Muscle layer of colon (tissue), 2 donors: ENCODE measurements at regions not wholly inside any gene's neighbourhood (a gene's known extent, or its start where the extent isn't known, plus 50 kb on each side); places are given as distances from the start of the nearest gene placed in this dataset.
"Not testable (repeated sequence)": the region's sequence is repeated elsewhere in the genome, so short reads cannot be mapped to it uniquely, and the experiment has no call there.

Experiments used
- H3K27ac ChIP-seq: one replicate; pipeline ENCODE4 v1.7.0; 2013; ENCODE audit warnings: low read depth, mild to moderate bottlenecking, low read length, moderate library complexity
- H3K27me3 ChIP-seq, 2 donors: one replicate each; pipeline ENCODE4 v1.7.0; 2013; ENCODE audit warnings: low read length in 2 of 2, mild to moderate bottlenecking in 2 of 2; ENCODE audit not compliant: insufficient read depth in 2 of 2, control insufficient read depth in 1 of 2
- H3K36me3 ChIP-seq: one replicate; pipeline ENCODE4 v1.7.0; 2013; ENCODE audit warnings: mild to moderate bottlenecking, low read length; ENCODE audit not compliant: insufficient read depth
- H3K4me1 ChIP-seq: one replicate; pipeline ENCODE4 v1.7.0; 2013; ENCODE audit warnings: mild to moderate bottlenecking, low read length; ENCODE audit not compliant: insufficient read depth
- H3K4me3 ChIP-seq, 2 donors: one replicate each; pipeline ENCODE4 v1.7.0; 2013; ENCODE audit warnings: low read length in 2 of 2, low read depth in 1 of 2, mild to moderate bottlenecking in 1 of 2, moderate library complexity in 1 of 2
- H3K9ac ChIP-seq: one replicate; pipeline ENCODE4 v1.7.0; 2013; ENCODE audit warnings: low read length
- H3K9me3 ChIP-seq: one replicate; pipeline ENCODE4 v1.7.0; 2013; ENCODE audit warnings: mild to moderate bottlenecking, low read length
- donor health status: abdominal sarcoma.
- donor health status: Adenocarcinoma of cecum.

DNA sequence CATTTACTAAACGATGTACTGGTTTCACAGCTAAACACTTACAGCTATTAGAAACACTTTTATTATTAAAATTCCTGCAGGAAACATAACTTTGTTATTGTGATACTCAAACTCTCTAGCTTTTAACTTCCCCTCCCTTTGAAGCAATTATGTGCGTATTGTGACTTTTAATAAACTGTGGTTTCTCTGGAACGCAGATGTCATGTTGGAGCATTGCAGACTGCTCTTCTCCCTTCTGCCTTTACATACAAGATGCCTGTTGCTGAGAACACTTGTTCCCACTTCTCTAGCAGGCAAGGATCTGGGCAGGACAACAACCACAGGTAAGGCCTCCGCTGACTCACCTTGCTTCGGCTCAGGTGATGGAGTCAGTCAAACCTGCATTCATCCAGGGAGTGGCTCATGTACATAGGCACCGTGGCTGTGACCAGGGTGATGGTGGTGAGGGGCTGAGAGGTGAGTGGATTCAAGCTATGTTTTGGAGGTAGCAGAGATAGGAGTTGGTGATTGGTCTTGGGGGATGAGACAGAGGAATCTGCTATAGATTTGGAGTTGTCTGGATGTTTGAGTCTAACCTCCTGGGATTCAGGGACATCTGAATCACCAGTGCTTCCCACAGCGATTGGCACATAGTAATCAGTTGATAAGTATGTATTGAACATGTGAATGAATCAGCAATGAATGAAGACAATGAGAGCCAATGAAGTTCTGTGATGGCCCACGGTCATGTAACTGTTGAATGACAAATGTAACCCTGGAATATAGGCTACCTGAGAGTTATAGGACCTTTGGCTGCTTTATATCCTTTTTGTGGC is 106.0 kb downstream of the ADAMTS15 start:
- H3K27ac ChIP-seq, result no peak overlapping the region
- no peak overlapping the region for H3K9ac ChIP-seq
- H3K27me3 ChIP-seq, result no peaks in the 10 kb centered on the region
- no peaks in the 10 kb centered on the region for H3K36me3 ChIP-seq
- peaks cover 4% of the 10 kb centered on the region for H3K4me1 ChIP-seq
- H3K9me3 ChIP-seq, result no peaks in the 10 kb centered on the region
- no peak overlapping the region for H3K4me3 ChIP-seq

GRCh38 chr11:130555251-130555841 is 106.9 kb downstream of the ADAMTS15 start:
- no peaks in the 10 kb centered on the region for H3K27me3 ChIP-seq
- no peaks in the 10 kb centered on the region for H3K36me3 ChIP-seq
- no peak overlapping the region for H3K27ac ChIP-seq
- H3K4me3 ChIP-seq, result no peak overlapping the region
- no peak overlapping the region for H3K9ac ChIP-seq
- H3K4me1 ChIP-seq, result peaks cover 4% of the 10 kb centered on the region
- no peaks in the 10 kb centered on the region for H3K9me3 ChIP-seq

GRCh38 chr11:130560000-130560780 is 111.7 kb downstream of the ADAMTS15 start:
- Histone ChIP-seq H3K4me3 (no peak overlapping the region), H3K9me3 (no peaks in the 10 kb centered on the region), H3K36me3 (no peaks in the 10 kb centered on the region), H3K9ac (no peak overlapping the region), H3K27me3 (no peaks in the 10 kb centered on the region), H3K27ac (no peak overlapping the region), H3K4me1 (no peaks in the 10 kb centered on the region)

DNA sequence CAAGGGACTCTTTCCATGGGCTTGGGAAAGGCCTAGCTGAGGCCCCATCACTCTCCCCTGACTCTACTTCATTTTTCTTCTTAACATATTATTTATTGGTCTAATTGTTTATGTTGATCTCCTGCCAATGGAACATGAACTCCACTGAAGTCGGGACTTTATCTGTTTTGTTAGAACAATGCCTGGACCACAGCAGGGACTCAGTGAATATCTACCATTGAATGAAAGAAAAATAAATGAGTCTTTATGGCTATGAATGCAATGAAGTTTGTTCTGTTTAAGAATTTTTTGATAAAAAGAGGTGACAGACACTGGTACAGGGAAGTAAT is 112.3 kb downstream of the ADAMTS15 start:
- Histone ChIP-seq H3K27ac (no peak overlapping the region), H3K9me3 (no peaks in the 10 kb centered on the region), H3K4me3 (no peak overlapping the region), H3K9ac (no peak overlapping the region), H3K36me3 (no peaks in the 10 kb centered on the region), H3K27me3 (no peaks in the 10 kb centered on the region), H3K4me1 (no peaks in the 10 kb centered on the region)

DNA sequence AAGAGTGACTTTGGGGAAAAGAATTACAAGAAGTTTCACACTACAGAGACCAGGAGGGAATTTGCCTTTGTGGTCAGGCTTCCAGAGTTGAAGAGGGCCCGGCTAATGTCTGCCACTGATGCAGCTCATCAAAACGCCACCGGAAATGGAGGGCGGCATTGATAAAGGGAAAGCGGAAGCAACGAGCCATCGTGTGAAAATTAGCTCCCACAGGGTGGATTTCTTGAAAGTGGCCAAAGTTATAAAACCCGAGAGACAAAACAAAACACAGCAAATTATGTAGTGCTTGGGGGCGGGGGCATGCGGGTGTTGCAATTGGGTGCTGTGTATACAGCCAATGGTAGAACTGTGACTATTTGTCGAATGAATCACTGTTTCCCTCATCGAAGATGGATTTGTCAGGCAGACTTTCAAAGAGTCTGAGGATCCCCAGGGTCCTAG is 113.0 kb downstream of the ADAMTS15 start:
- Histone ChIP-seq H3K9ac (no peak overlapping the region), H3K4me3 (no peak overlapping the region), H3K4me1 (no peaks in the 10 kb centered on the region), H3K9me3 (no peaks in the 10 kb centered on the region), H3K27ac (no peak overlapping the region), H3K27me3 (no peaks in the 10 kb centered on the region), H3K36me3 (no peaks in the 10 kb centered on the region)

DNA sequence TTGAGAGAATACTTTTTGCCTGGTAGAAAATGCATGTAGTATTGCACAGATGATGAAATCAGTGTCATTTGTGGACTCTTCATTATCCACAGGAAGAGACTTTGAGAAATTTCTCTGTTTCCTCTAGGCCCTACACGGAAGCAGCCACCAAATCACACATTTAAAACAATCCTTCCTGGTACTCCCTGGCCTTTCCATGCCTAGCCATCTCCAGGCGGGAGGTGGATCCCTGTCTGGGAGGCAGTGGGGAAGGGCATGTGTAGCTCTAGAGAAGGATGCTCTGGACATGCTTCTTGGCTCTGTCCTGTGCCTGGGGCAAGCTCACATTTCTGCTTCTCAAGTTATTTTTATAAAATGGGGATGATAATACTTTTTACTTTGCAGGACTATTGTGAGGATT is 114.1 kb downstream of the ADAMTS15 start:
- H3K4me3 ChIP-seq, result no peak overlapping the region
- H3K27me3 ChIP-seq, result no peaks in the 10 kb centered on the region
- no peaks in the 10 kb centered on the region for H3K9me3 ChIP-seq
- no peak overlapping the region for H3K27ac ChIP-seq
- no peak overlapping the region for H3K9ac ChIP-seq
- no peaks in the 10 kb centered on the region for H3K36me3 ChIP-seq
- H3K4me1 ChIP-seq, result no peaks in the 10 kb centered on the region

DNA sequence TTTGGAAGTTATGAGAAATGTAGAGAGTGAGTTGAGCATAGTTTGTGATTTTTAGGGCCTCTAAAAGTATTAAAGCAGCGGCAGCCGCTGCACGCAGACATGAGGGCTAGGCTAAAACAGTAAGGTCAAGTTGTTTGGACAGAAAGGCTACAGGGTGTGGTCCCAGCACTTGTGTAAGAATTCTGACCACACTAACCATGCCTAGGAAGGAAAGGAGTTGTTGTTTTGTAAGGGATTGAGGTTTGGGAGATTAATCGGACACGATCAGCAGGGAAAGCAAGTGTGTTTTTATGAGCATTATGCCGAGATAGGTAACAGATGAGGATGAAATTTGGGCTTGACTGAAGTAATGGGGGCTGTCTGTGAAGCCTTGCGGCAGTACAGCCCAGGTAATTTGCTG is 117.9 kb downstream of the ADAMTS15 start:
- not testable (repeated sequence) for H3K4me1 ChIP-seq, H3K27ac ChIP-seq, H3K9me3 ChIP-seq, H3K4me3 ChIP-seq, H3K36me3 ChIP-seq, H3K27me3 ChIP-seq, H3K9ac ChIP-seq

GRCh38 chr11:130571519-130571918 is 123.1 kb downstream of the ADAMTS15 start:
- no peak overlapping the region for H3K27ac ChIP-seq
- H3K9me3 ChIP-seq, result no peaks in the 10 kb centered on the region
- H3K36me3 ChIP-seq, result no peaks in the 10 kb centered on the region
- H3K4me3 ChIP-seq, result no peak overlapping the region
- no peaks in the 10 kb centered on the region for H3K4me1 ChIP-seq
- no peak overlapping the region for H3K9ac ChIP-seq
- H3K27me3 ChIP-seq, result no peaks in the 10 kb centered on the region

- H3K9me3 ChIP-seq, result no peaks in the 10 kb centered on the region
- no peak overlapping the region for H3K9ac ChIP-seq
- H3K4me1 ChIP-seq, result no peaks in the 10 kb centered on the region
- no peaks in the 10 kb centered on the region for H3K27me3 ChIP-seq
- no peak overlapping the region for H3K4me3 ChIP-seq
- H3K36me3 ChIP-seq, result no peaks in the 10 kb centered on the region
- H3K27ac ChIP-seq, result no peak overlapping the region
These were observed 123.6 kb downstream of the ADAMTS15 start for GRCh38 chr11:130571947-130572584.

GRCh38 chr11:130573767-130574166 is 125.3 kb downstream of the ADAMTS15 start:
- Histone ChIP-seq H3K4me3 (no peak overlapping the region), H3K9me3 (no peaks in the 10 kb centered on the region), H3K9ac (no peak overlapping the region), H3K27me3 (no peaks in the 10 kb centered on the region), H3K4me1 (no peaks in the 10 kb centered on the region), H3K27ac (no peak overlapping the region), H3K36me3 (no peaks in the 10 kb centered on the region)

DNA sequence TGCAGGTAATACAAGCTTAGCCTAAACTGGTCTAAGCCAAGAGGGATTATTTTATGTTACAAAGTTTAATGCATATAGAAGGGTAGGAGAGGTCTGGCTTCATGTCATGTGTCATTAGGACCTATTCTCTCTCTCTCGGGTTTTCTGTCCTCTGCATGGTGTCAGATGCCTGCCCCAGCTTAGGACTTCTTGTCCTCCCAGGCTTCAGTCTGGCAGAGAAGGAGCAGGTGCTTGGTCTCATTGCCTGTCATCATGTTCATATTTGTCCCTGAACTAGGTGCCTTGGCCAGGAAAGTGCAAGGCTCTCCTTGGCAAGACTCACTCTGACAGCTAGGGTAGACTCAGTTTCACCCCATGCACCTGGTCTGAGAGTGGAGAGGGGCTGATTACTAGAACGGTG is 126.3 kb downstream of the ADAMTS15 start:
- Histone ChIP-seq H3K9me3 (no peaks in the 10 kb centered on the region), H3K36me3 (no peaks in the 10 kb centered on the region), H3K4me3 (no peak overlapping the region), H3K27me3 (no peaks in the 10 kb centered on the region), H3K9ac (no peak overlapping the region), H3K27ac (no peak overlapping the region), H3K4me1 (no peaks in the 10 kb centered on the region)
